ENCODE measurements at regions not wholly inside any gene's neighbourhood (a gene's known extent, or its start where the extent isn't known, plus 50 kb on each side); places are given as distances from the start of the nearest gene placed in this dataset.

- DNase-seq (ENCODE audit: low spot score in 2 of 2) = no peak
Measured at GRCh38 chr6:169388395-169389166, 134.9 kb upstream of the THBS2 start.

GRCh38 chr6:169387809-169388383 is 134.2 kb upstream of the THBS2 start:
- TF ChIP-seq POLR2AphosphoS5 (IDR thresholded peaks at IDR 0.05) (no peak), POLR2A (IDR thresholded peaks at IDR 0.05) (no peak), CTCF (IDR thresholded peaks at IDR 0.05) (no peak)
- DNase-seq (ENCODE audit: low spot score in 2 of 2) = no peak
- Histone ChIP-seq H3K27ac (peak overlapping the region; percentile 45 to 68), H3K4me1 (no peaks in the 10 kb centered on the region), H3K9me3 (peaks cover 17 to 34% of the 10 kb centered on the region in 2 donors), H3K4me3 (no peak overlapping the region), H3K27me3 (no peaks in the 10 kb centered on the region), H3K36me3 (no peaks in the 10 kb centered on the region)
- intact Hi-C loops (cut with DNase I; ENCODE audit: low total_unique reads) = no loop called here

More at GRCh38 chr6:169388395-169389166, 134.9 kb upstream of the THBS2 start:
- H3K4me1 ChIP-seq = no peaks in the 10 kb centered on the region
- no peak overlapping the region for H3K4me3 ChIP-seq
- no peaks in the 10 kb centered on the region for H3K36me3 ChIP-seq
- no peak for TF ChIP-seq POLR2A (IDR thresholded peaks at IDR 0.05)
- TF ChIP-seq POLR2AphosphoS5 (IDR thresholded peaks at IDR 0.05) = no peak
- TF ChIP-seq CTCF (IDR thresholded peaks at IDR 0.05) = no peak
- no peaks in the 10 kb centered on the region for H3K27me3 ChIP-seq
- intact Hi-C loops (cut with DNase I; ENCODE audit: low total_unique reads) = no loop called here
- peak overlapping the region; percentile 43 to 45 for H3K27ac ChIP-seq
- H3K9me3 ChIP-seq = peaks cover 17 to 35% of the 10 kb centered on the region in 2 donors

DNA sequence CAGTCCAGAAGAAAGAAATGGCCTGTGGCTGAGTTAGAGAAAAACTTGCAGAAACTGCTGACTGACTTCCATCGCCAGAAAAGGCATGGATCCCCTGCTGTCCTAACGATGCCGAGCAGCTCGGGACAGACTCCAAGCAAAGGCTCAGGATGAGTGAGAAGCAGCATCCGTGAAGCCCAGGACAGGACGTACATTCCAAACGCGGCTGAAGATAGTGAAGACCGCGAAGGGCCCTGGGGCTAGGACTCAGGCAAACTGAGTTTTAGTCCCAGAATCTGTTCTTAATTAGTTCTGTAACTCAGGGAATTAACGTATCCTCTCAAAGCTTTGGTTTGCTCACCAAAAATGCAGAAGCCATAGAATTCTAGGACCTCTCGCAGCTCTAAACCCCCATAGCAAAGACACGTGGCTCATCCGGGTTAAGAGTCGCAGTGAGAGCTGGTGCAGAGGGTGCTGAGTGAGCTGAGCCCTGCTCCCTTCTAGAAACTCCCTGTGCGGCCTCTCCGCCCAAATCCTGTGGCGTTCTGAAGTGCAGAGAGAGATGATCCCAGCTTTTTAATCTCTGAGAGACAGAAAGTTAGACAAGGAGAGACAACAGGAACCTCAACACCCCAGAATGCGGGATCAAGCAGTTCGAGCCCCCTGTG is 132.9 kb upstream of the THBS2 start:
- Histone ChIP-seq H3K27me3 (no peaks in the 10 kb centered on the region), H3K9me3 (peaks cover 17 to 20% of the 10 kb centered on the region in 2 donors), H3K27ac (peak overlapping the region; percentile 45 to 75), H3K4me3 (no peak overlapping the region), H3K4me1 (no peaks in the 10 kb centered on the region), H3K36me3 (no peaks in the 10 kb centered on the region)
- intact Hi-C loops (cut with DNase I; ENCODE audit: low total_unique reads) = no loop called here
- TF ChIP-seq CTCF (IDR thresholded peaks at IDR 0.05) (no peak), POLR2AphosphoS5 (IDR thresholded peaks at IDR 0.05) (no peak), POLR2A (IDR thresholded peaks at IDR 0.05) (no peak)
- no peak for DNase-seq (ENCODE audit: low spot score in 2 of 2)

GRCh38 chr6:169385237-169385880 is 131.7 kb upstream of the THBS2 start:
- DNase-seq (ENCODE audit: low spot score in 2 of 2) = no peak
- H3K4me3 ChIP-seq = no peak overlapping the region
- peaks cover 11 to 17% of the 10 kb centered on the region in 2 donors for H3K9me3 ChIP-seq
- H3K27me3 ChIP-seq = no peaks in the 10 kb centered on the region
- H3K27ac ChIP-seq = no peak overlapping the region
- H3K4me1 ChIP-seq = no peaks in the 10 kb centered on the region
- intact Hi-C loops (cut with DNase I; ENCODE audit: low total_unique reads) = no loop called here
- H3K36me3 ChIP-seq = no peaks in the 10 kb centered on the region
- TF ChIP-seq POLR2A (IDR thresholded peaks at IDR 0.05) (no peak), CTCF (IDR thresholded peaks at IDR 0.05) (no peak), POLR2AphosphoS5 (IDR thresholded peaks at IDR 0.05) (no peak)
